ENCODE measurements at regions not wholly inside any gene's neighbourhood (a gene's known extent, or its start where the extent isn't known, plus 50 kb on each side); places are given as distances from the start of the nearest gene placed in this dataset.
A peak's percentile ranks its signal among the peaks of the same experiment; 100 is the strongest.

GRCh38 chr7:16985621-16986020, 103.8 kb upstream of the AGR3 start:
- H3K4me2 ChIP-seq (ENCODE audit: low read length) = no peak overlapping the region

GRCh38 chr7:16986755-16987154, 105.0 kb upstream of the AGR3 start:
- H3K4me3 ChIP-seq (ENCODE audit: low read depth, low read length) = no peak overlapping the region
- H3K27ac ChIP-seq = no peak overlapping the region
- no peak overlapping the region for H3K9ac ChIP-seq
- H2AFZ ChIP-seq = no peak overlapping the region
- no peak for TF ChIP-seq CTCF (IDR thresholded peaks at IDR 0.05)
- no peaks in the 10 kb centered on the region for H3K9me3 ChIP-seq (ENCODE audit: control insufficient read depth, low read length)
- peaks cover 4% of the 10 kb centered on the region for H3K4me1 ChIP-seq
- no peaks in the 10 kb centered on the region for H3K27me3 ChIP-seq (ENCODE audit: control insufficient read depth, insufficient read depth, low read length)
- H3K4me2 ChIP-seq (ENCODE audit: low read length) = no peak overlapping the region
- H3K36me3 ChIP-seq (ENCODE audit: control insufficient read depth, insufficient read depth, low read length) = no peaks in the 10 kb centered on the region
- no peaks in the 10 kb centered on the region for H3K79me2 ChIP-seq

More at GRCh38 chr7:16985621-16986020, 103.8 kb upstream of the AGR3 start:
- no peaks in the 10 kb centered on the region for H3K79me2 ChIP-seq
- H3K27me3 ChIP-seq (ENCODE audit: control insufficient read depth, insufficient read depth, low read length) = no peaks in the 10 kb centered on the region
- H3K9me3 ChIP-seq (ENCODE audit: control insufficient read depth, low read length) = no peaks in the 10 kb centered on the region
- H3K27ac ChIP-seq = no peak overlapping the region
- H3K4me3 ChIP-seq (ENCODE audit: low read depth, low read length) = no peak overlapping the region
- no peak for TF ChIP-seq CTCF (IDR thresholded peaks at IDR 0.05)
- no peaks in the 10 kb centered on the region for H3K36me3 ChIP-seq (ENCODE audit: control insufficient read depth, insufficient read depth, low read length)
- no peak overlapping the region for H2AFZ ChIP-seq
- peaks cover 2% of the 10 kb centered on the region for H3K4me1 ChIP-seq
- H3K9ac ChIP-seq = no peak overlapping the region

- peak overlapping the region; percentile 42 for H3K27ac ChIP-seq
- H3K4me2 ChIP-seq (ENCODE audit: low read length) = peak overlapping the region; percentile 57
- H3K36me3 ChIP-seq (ENCODE audit: control insufficient read depth, insufficient read depth, low read length) = no peaks in the 10 kb centered on the region
- H2AFZ ChIP-seq = peak overlapping the region; percentile 58
- H3K4me3 ChIP-seq (ENCODE audit: low read depth, low read length) = peak overlapping the region; percentile 37
- H3K9ac ChIP-seq = no peak overlapping the region
- no peaks in the 10 kb centered on the region for H3K79me2 ChIP-seq
- H3K4me1 ChIP-seq = peaks cover 4% of the 10 kb centered on the region
- no peak for TF ChIP-seq CTCF (IDR thresholded peaks at IDR 0.05)
- H3K27me3 ChIP-seq (ENCODE audit: control insufficient read depth, insufficient read depth, low read length) = no peaks in the 10 kb centered on the region
- no peaks in the 10 kb centered on the region for H3K9me3 ChIP-seq (ENCODE audit: control insufficient read depth, low read length)
These were observed 108.1 kb upstream of the AGR3 start for GRCh38 chr7:16989811-16990413.

GRCh38 chr7:16991551-16991950, 109.8 kb upstream of the AGR3 start:
- Histone ChIP-seq H3K36me3 (ENCODE audit: control insufficient read depth, insufficient read depth, low read length) (no peaks in the 10 kb centered on the region), H2AFZ (no peak overlapping the region), H3K9me3 (ENCODE audit: control insufficient read depth, low read length) (no peaks in the 10 kb centered on the region), H3K27ac (no peak overlapping the region), H3K27me3 (ENCODE audit: control insufficient read depth, insufficient read depth, low read length) (no peaks in the 10 kb centered on the region), H3K79me2 (no peaks in the 10 kb centered on the region), H3K4me3 (ENCODE audit: low read depth, low read length) (no peak overlapping the region), H3K4me1 (peaks cover 4% of the 10 kb centered on the region), H3K4me2 (ENCODE audit: low read length) (no peak overlapping the region), H3K9ac (no peak overlapping the region)
- no peak for TF ChIP-seq CTCF (IDR thresholded peaks at IDR 0.05)

- no peaks in the 10 kb centered on the region for H3K9me3 ChIP-seq (ENCODE audit: control insufficient read depth, low read length)
- peaks cover 4% of the 10 kb centered on the region for H3K4me1 ChIP-seq
- H3K9ac ChIP-seq = no peak overlapping the region
- H3K27me3 ChIP-seq (ENCODE audit: control insufficient read depth, insufficient read depth, low read length) = no peaks in the 10 kb centered on the region
- H3K79me2 ChIP-seq = no peaks in the 10 kb centered on the region
- no peak overlapping the region for H3K4me2 ChIP-seq (ENCODE audit: low read length)
- no peak for TF ChIP-seq CTCF (IDR thresholded peaks at IDR 0.05)
- H2AFZ ChIP-seq = no peak overlapping the region
- no peak overlapping the region for H3K4me3 ChIP-seq (ENCODE audit: low read depth, low read length)
- H3K36me3 ChIP-seq (ENCODE audit: control insufficient read depth, insufficient read depth, low read length) = no peaks in the 10 kb centered on the region
- H3K27ac ChIP-seq = no peak overlapping the region
These were observed 111.8 kb upstream of the AGR3 start for GRCh38 chr7:16993543-16993942.

All from parathyroid adenoma (tissue), 2 donors.